ENCODE measurements at regions not wholly inside any gene's neighbourhood (a gene's known extent, or its start where the extent isn't known, plus 50 kb on each side); places are given as distances from the start of the nearest gene placed in this dataset.

GRCh38 chr9:626596-626995 is 214.9 kb upstream of the DMRT1 start:
- Histone ChIP-seq H4K20me1 (ENCODE audit: control insufficient read depth, insufficient read depth) (no peaks in the 10 kb centered on the region), H3K9ac (ENCODE audit: control insufficient read depth, insufficient read depth, low read length) (no peak overlapping the region), H3K27me3 (replicated peaks in 1 of 2; ENCODE audit: control insufficient read depth in 2 of 2, insufficient read depth in 2 of 2, low read length in 1 of 2) (peaks cover 0 to 1% of the 10 kb centered on the region in 2 experiments; a peak in 1 of 4 replicates), H3K4me3 (no peak overlapping the region), H3K4me2 (ENCODE audit: control insufficient read depth, insufficient read depth) (no peak overlapping the region), H3K36me3 (ENCODE audit: control insufficient read depth in 2 of 2, insufficient read depth in 2 of 2, low read length in 1 of 2) (no peaks in the 10 kb centered on the region), H3K9me3 (replicated peaks; ENCODE audit: control insufficient read depth, insufficient read depth, low read length) (no peaks in the 10 kb centered on the region), H3K4me1 (ENCODE audit: control insufficient read depth, insufficient read depth, low read length) (no peaks in the 10 kb centered on the region), H3K27ac (ENCODE audit: control insufficient read depth, insufficient read depth) (no peak overlapping the region), H2AFZ (ENCODE audit: control insufficient read depth, low read depth, low read length) (no peak overlapping the region), H3K79me2 (ENCODE audit: control insufficient read depth, insufficient read depth, low read length) (no peaks in the 10 kb centered on the region)
- RAD21 ChIA-PET (ENCODE audit: unreplicated experiment) = interaction anchor here (1.6 kb wide), 1 partner anchor 13 kb away, joined by 6 read pairs; no protein-coding TSS in a partner anchor
- CTCF ChIA-PET = no interaction called here
- DNase-seq (ENCODE audit: low read depth, low spot score) (no peak), FAIRE-seq (no peak), ATAC-seq (peak; percentile 85)
- POLR2A ChIA-PET = no interaction called here
- intact Hi-C loops (cut with micrococcal nuclease; ENCODE audit: unreplicated experiment) (loop anchor here (5.0 kb wide), 1 partner anchor 131 kb away; no protein-coding TSS in a partner anchor), in situ Hi-C loops (cut with MboI) (no loop called here)
- SMC1A ChIA-PET (ENCODE audit: uncharacterized antibody, unreplicated experiment) = interaction anchor here (0.7 kb wide), 1 partner anchor 362 kb away, joined by 3 read pairs; no protein-coding TSS in a partner anchor
- 11% methylated on average over 3 of the region's 3 CpGs for WGBS (ENCODE audit: insufficient coverage, insufficient replicate concordance, low lambda C conversion rate, missing lambda C conversion rate)
- no peak for TF ChIP-seq SREBF1 (IDR thresholded peaks at IDR 0.05; ENCODE audit: low read length)
- BruUV-seq (replicated peaks) = no TSS peak

GRCh38 chr9:627336-627970 is 214.0 kb upstream of the DMRT1 start:
- in situ Hi-C loops (cut with MboI) = no loop called here
- Histone ChIP-seq H3K27ac (ENCODE audit: control insufficient read depth, insufficient read depth) (no peak overlapping the region), H4K20me1 (ENCODE audit: control insufficient read depth, insufficient read depth) (no peaks in the 10 kb centered on the region), H2AFZ (ENCODE audit: control insufficient read depth, low read depth, low read length) (no peak overlapping the region), H3K9me3 (replicated peaks; ENCODE audit: control insufficient read depth, insufficient read depth, low read length) (no peaks in the 10 kb centered on the region), H3K36me3 (ENCODE audit: control insufficient read depth in 2 of 2, insufficient read depth in 2 of 2, low read length in 1 of 2) (no peaks in the 10 kb centered on the region), H3K4me3 (no peak overlapping the region), H3K9ac (ENCODE audit: control insufficient read depth, insufficient read depth, low read length) (no peak overlapping the region), H3K27me3 (replicated peaks in 1 of 2; ENCODE audit: control insufficient read depth in 2 of 2, insufficient read depth in 2 of 2, low read length in 1 of 2) (peaks cover 0 to 1% of the 10 kb centered on the region in 2 experiments; a peak in 1 of 4 replicates), H3K79me2 (ENCODE audit: control insufficient read depth, insufficient read depth, low read length) (no peaks in the 10 kb centered on the region), H3K4me2 (ENCODE audit: control insufficient read depth, insufficient read depth) (no peak overlapping the region), H3K4me1 (ENCODE audit: control insufficient read depth, insufficient read depth, low read length) (no peaks in the 10 kb centered on the region)
- RAD21 ChIA-PET (ENCODE audit: unreplicated experiment) = interaction anchor here (1.6 kb wide), 1 partner anchor 14 kb away, joined by 6 read pairs; no protein-coding TSS in a partner anchor
- WGBS (ENCODE audit: insufficient coverage, insufficient replicate concordance, low lambda C conversion rate, missing lambda C conversion rate) = 28% methylated on average over 2 of the region's 2 CpGs
- POLR2A ChIA-PET = interaction anchor here (0.5 kb wide), 1 partner anchor 264 kb away, joined by 3 read pairs; no protein-coding TSS in a partner anchor
- FAIRE-seq (no peak), ATAC-seq (no peak), DNase-seq (ENCODE audit: low read depth, low spot score) (no peak)
- BruUV-seq (replicated peaks) = no TSS peak
- SMC1A ChIA-PET (ENCODE audit: uncharacterized antibody, unreplicated experiment) = interaction anchor here (0.5 kb wide), 1 partner anchor 30 kb away, joined by 3 read pairs; no protein-coding TSS in a partner anchor
- intact Hi-C loops (cut with micrococcal nuclease; ENCODE audit: unreplicated experiment) = loop anchor here (5.0 kb wide), 1 partner anchor 130 kb away; no protein-coding TSS in a partner anchor
- CTCF ChIA-PET = no interaction called here
- no peak for TF ChIP-seq RAD21 (IDR thresholded peaks at IDR 0.05; ENCODE audit: insufficient read depth, low read depth, low read length)
- TF ChIP-seq PAX5 (IDR thresholded peaks at IDR 0.05; ENCODE audit: borderline replicate concordance, low read depth, low read length) = no peak
- TF ChIP-seq SIX5 (IDR thresholded peaks at IDR 0.05; ENCODE audit: low read depth, low read length, severe bottlenecking) = no peak
- TF ChIP-seq BCLAF1 (IDR thresholded peaks at IDR 0.05) = no peak
- no peak for TF ChIP-seq FOXM1 (IDR thresholded peaks at IDR 0.05; ENCODE audit: low read depth, low read length)
- no peak for TF ChIP-seq HDAC6 (IDR thresholded peaks at IDR 0.05; ENCODE audit: unreplicated experiment)
- no peak for TF ChIP-seq E2F8 (IDR thresholded peaks at IDR 0.05; ENCODE audit: low read depth, partially characterized antibody)
- TF ChIP-seq PML (IDR thresholded peaks at IDR 0.05; ENCODE audit: low read length) = no peak

Measured in GM12878 (cell line).